Kidney epithelial cell (primary cell): ENCODE measurements at regions not wholly inside any gene's neighbourhood (a gene's known extent, or its start where the extent isn't known, plus 50 kb on each side); places are given as distances from the start of the nearest gene placed in this dataset.
"Not testable (repeated sequence)": the region's sequence is repeated elsewhere in the genome, so short reads cannot be mapped to it uniquely, and the experiment has no call there.

Experiments used
- DNase-seq: peaks from one replicate; pipeline ENCODE4 v3.0.0-alpha.2; 2010; ENCODE audit warnings: low read depth
- H3K27me3 ChIP-seq: 2 replicates; pipeline ENCODE4 v1.6.0; 2011; ENCODE audit warnings: low read length; ENCODE audit not compliant: control insufficient read depth, insufficient read depth
- H3K36me3 ChIP-seq: 2 replicates; pipeline ENCODE4 v1.5.1; 2011; ENCODE audit warnings: low read length; ENCODE audit not compliant: control insufficient read depth, insufficient read depth
- H3K4me3 ChIP-seq: 2 replicates; pipeline ENCODE4 v1.5.1; 2011; ENCODE audit warnings: low read depth, mild to moderate bottlenecking, control low read depth, low read length
- TF ChIP-seq, protein P1 (sequence below): IDR thresholded peaks from 2 replicates; pipeline ENCODE4 v1.5.1; 2011; ENCODE audit warnings: mild to moderate bottlenecking, moderate library complexity, low read length, control low read depth, inconsistent platforms; ENCODE audit not compliant: insufficient read depth, poor library complexity, severe bottlenecking

DNA sequence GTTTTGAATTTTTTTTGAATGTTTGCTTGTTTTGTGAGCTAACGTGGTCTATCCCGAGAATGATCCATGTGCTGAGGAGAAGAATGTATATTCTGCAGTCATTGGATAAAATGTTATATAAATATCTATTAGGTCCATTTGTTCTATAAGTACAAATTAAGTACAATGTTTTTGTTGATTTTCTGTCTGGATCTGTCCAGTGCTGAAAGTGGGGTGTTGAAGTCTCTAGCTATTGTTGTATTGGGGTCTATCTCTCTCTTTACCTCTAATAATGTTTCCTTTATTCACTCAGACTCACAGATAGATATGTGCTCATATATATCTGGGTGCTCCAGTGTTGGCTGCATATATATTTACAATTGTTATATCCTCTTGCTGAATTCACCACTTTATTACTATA lies 144.8 kb upstream of the SETMAR start:
- TF ChIP-seq, protein P1, sequence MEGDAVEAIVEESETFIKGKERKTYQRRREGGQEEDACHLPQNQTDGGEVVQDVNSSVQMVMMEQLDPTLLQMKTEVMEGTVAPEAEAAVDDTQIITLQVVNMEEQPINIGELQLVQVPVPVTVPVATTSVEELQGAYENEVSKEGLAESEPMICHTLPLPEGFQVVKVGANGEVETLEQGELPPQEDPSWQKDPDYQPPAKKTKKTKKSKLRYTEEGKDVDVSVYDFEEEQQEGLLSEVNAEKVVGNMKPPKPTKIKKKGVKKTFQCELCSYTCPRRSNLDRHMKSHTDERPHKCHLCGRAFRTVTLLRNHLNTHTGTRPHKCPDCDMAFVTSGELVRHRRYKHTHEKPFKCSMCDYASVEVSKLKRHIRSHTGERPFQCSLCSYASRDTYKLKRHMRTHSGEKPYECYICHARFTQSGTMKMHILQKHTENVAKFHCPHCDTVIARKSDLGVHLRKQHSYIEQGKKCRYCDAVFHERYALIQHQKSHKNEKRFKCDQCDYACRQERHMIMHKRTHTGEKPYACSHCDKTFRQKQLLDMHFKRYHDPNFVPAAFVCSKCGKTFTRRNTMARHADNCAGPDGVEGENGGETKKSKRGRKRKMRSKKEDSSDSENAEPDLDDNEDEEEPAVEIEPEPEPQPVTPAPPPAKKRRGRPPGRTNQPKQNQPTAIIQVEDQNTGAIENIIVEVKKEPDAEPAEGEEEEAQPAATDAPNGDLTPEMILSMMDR: no peak
- DNase-seq: no peak
- no peak overlapping the region for H3K4me3 ChIP-seq
- no peaks in the 10 kb centered on the region for H3K27me3 ChIP-seq
- no peaks in the 10 kb centered on the region for H3K36me3 ChIP-seq

DNA sequence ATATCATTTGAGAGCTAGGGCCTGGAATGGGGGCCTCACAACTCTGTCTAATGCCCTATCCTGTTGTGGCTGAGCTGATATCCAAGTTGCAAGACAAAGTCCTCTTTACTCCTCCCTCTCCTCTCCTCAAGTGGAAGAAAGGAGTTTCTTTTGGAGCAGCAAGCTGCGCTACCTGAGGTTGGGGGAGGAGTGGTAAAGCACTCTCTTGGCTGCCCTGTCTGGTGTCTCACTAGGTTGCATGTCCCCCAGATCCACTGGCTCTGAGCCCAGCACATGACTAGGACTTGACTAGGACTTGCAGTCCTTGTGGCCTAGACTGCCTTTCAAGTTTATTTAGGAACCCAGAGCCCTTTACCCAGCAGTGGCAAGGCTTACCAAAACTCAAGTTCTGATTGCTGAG lies 141.1 kb upstream of the SETMAR start:
- TF ChIP-seq, protein P1: no peak
- Histone ChIP-seq H3K4me3 (no peak overlapping the region), H3K27me3 (no peaks in the 10 kb centered on the region), H3K36me3 (no peaks in the 10 kb centered on the region)
- no peak for DNase-seq

DNA sequence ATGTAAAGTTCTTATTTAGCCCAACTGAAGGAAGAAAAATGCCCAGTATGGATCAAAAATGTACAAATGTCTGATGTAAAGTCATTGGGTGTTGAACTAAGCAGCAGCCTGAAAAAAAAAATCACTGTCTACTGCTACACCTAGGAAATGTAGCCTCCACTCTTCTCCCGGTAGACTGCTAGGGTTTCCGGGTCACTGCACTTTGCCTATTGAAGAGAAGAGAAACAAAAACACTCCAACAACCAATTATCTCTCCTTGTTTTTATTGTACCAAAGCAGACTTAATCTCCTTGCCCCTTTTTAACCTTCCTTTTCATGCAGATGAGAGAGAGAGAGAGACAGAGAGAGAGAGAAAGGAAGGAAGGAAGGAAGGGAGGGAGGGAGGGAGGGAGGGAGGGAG lies 140.2 kb upstream of the SETMAR start:
- Histone ChIP-seq H3K27me3 (no peaks in the 10 kb centered on the region), H3K4me3 (no peak overlapping the region), H3K36me3 (no peaks in the 10 kb centered on the region)
- TF ChIP-seq, protein P1: no peak
- DNase-seq: no peak

DNA sequence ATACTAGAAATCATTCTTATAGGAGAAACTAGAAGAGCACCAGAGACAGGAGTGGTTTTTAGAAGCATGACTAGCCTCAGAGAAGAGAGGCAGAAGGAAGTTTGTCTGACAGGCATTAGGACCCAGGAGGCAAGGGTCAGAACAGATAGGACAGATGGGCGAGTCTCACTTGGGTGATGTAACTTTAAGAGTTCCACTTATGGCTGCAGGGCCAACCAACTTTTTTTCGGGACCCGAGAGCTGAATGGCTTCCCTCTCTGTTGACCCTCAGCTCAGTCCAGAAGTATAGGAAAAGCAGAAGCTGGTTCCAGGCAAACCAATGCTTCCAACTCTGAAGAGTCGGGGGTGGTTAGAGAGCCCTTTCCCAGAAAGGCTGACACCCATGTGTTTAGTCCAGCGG lies 136.6 kb upstream of the SETMAR start:
- Histone ChIP-seq H3K27me3 (no peaks in the 10 kb centered on the region), H3K36me3 (no peaks in the 10 kb centered on the region), H3K4me3 (no peak overlapping the region)
- DNase-seq: no peak
- TF ChIP-seq, protein P1: no peak

DNA sequence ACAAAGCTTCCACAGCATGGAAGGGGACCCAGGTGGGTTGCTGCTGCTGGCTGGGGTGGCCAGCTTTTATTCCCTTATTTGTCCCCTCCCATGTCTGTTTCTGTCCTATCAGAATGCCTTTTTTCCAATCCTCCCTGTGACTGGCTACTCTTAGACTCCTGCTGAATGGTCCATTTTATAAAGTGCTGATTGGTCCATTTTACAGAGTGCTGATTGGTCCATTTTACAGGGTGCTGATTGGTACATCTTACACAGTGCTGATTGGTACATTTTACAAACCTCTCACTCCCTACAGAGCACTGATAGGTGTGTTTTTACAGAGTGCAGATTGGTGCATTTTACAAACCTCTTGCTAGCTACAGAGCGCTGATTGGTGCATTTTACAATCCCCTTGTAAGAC lies 135.9 kb upstream of the SETMAR start:
- not testable (repeated sequence) for H3K4me3 ChIP-seq, H3K27me3 ChIP-seq, DNase-seq, H3K36me3 ChIP-seq

DNA sequence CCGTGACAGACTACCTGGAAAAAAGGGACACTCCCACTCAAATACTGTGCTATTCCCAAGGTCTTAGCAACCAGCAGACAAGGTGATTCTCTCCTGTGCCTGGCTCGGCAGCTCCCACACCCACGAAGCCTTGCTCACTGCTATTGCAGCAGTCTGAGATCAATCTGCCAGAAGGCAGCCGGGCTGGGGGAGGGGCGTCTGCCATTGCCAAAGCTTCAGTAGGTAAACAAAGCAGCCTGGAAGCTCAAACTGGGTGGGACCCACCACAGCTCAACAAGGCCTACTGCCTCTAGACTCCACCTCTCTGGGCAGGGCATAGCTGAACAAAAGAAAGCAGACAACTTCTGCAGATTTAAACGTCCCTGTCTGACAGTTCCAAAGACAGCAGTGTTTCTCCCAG lies 128.4 kb upstream of the SETMAR start:
- TF ChIP-seq, protein P1: no peak
- Histone ChIP-seq H3K4me3 (no peak overlapping the region), H3K36me3 (no peaks in the 10 kb centered on the region), H3K27me3 (no peaks in the 10 kb centered on the region)
- DNase-seq: no peak

DNA sequence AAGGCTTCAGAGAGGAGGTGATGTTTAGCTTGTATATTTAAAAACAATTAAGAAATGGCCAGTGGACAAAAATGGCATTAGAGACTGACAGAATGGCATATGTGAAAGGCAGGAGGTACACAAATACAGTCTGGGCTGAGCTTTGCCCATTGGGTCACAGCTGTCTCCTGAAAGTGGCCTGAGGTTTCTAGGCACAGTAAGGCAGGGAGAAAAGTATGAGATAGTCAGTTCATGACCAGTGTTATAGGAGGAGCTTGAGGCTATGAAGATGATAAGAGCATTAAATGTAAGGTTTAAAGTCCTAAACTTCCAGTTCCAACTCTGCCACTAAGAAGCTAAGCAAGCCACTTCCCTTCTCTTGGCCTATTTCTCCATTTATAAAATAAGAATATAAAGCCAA lies 111.2 kb upstream of the SETMAR start:
- H3K4me3 ChIP-seq: no peak overlapping the region
- TF ChIP-seq, protein P1: no peak
- no peaks in the 10 kb centered on the region for H3K36me3 ChIP-seq
- no peaks in the 10 kb centered on the region for H3K27me3 ChIP-seq
- no peak for DNase-seq
